ENCODE measurements at regions not wholly inside any gene's neighbourhood (a gene's known extent, or its start where the extent isn't known, plus 50 kb on each side); places are given as distances from the start of the nearest gene placed in this dataset.

DNA sequence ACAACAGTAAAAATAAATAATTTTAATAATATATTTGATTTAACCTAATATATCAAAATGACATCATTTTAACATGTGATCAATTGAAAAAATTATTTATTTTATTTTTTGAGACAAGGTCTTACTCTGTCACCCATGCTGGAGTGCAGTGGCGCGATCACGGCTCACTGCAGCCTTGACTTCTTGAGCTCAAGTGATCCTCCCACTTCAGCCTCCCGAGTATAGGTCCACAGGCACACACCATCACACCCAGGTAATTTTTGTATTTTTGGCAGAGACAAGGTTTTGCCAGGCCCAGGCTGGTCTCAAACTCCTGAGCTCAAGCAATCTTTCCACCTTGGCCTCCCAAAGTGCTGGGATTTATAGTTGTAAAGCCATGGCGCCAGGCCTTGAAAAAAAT is 126.7 kb upstream of the COPS8 start:
- no peak for DNase-seq (ENCODE audit: insufficient read length, low spot score, missing footprints)
- TF ChIP-seq, protein P1, sequence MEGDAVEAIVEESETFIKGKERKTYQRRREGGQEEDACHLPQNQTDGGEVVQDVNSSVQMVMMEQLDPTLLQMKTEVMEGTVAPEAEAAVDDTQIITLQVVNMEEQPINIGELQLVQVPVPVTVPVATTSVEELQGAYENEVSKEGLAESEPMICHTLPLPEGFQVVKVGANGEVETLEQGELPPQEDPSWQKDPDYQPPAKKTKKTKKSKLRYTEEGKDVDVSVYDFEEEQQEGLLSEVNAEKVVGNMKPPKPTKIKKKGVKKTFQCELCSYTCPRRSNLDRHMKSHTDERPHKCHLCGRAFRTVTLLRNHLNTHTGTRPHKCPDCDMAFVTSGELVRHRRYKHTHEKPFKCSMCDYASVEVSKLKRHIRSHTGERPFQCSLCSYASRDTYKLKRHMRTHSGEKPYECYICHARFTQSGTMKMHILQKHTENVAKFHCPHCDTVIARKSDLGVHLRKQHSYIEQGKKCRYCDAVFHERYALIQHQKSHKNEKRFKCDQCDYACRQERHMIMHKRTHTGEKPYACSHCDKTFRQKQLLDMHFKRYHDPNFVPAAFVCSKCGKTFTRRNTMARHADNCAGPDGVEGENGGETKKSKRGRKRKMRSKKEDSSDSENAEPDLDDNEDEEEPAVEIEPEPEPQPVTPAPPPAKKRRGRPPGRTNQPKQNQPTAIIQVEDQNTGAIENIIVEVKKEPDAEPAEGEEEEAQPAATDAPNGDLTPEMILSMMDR (IDR thresholded peaks at IDR 0.05; ENCODE audit: extremely low read depth, low read depth, low read length), result no peak
- H3K27me3 ChIP-seq (ENCODE audit: insufficient read depth, low read length), result no peaks in the 10 kb centered on the region
- H2AFZ ChIP-seq (ENCODE audit: low read length), result no peak overlapping the region
- H4K20me1 ChIP-seq (ENCODE audit: insufficient read depth, low read length), result no peaks in the 10 kb centered on the region
- H3K27ac ChIP-seq (ENCODE audit: low read depth, low read length), result no peak overlapping the region
- H3K36me3 ChIP-seq (ENCODE audit: insufficient read depth, low read length), result no peaks in the 10 kb centered on the region
- H3K4me1 ChIP-seq (ENCODE audit: insufficient read depth, low read length), result no peaks in the 10 kb centered on the region
- H3K4me3 ChIP-seq (ENCODE audit: insufficient read depth, low read length), result no peak overlapping the region
- no peak overlapping the region for H3K4me2 ChIP-seq (ENCODE audit: insufficient read depth, low read length)
- H3K79me2 ChIP-seq (ENCODE audit: insufficient read depth, low read length), result no peaks in the 10 kb centered on the region
- no peaks in the 10 kb centered on the region for H3K9me3 ChIP-seq (ENCODE audit: low read depth, low read length)

DNA sequence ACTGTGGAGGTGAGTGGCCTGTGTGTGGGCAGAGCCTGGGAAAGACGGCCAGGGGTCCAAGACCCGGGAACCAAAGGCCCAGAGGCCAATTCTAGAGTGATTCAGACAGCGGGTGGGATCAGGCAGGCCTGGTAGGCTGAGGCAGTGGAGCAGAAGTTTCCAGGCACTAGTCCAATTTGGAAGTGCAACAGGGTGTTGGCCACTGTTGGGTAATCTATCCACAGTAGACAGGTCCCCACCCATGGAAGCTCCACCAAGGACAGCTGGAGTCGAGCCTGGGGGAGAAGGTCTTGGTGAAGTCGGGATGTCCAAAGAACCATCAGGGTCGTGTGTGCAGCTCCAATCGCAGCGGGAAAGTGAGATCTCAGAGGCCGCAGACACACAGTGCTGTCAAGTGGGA is 125.8 kb upstream of the COPS8 start:
- TF ChIP-seq, protein P1 (IDR thresholded peaks at IDR 0.05; ENCODE audit: extremely low read depth, low read depth, low read length), result no peak
- DNase-seq (ENCODE audit: insufficient read length, low spot score, missing footprints), result no peak
- Histone ChIP-seq H3K4me1 (ENCODE audit: insufficient read depth, low read length) (no peaks in the 10 kb centered on the region), H3K4me2 (ENCODE audit: insufficient read depth, low read length) (no peak overlapping the region), H4K20me1 (ENCODE audit: insufficient read depth, low read length) (no peaks in the 10 kb centered on the region), H3K27me3 (ENCODE audit: insufficient read depth, low read length) (no peaks in the 10 kb centered on the region), H3K27ac (ENCODE audit: low read depth, low read length) (no peak overlapping the region), H3K9me3 (ENCODE audit: low read depth, low read length) (no peaks in the 10 kb centered on the region), H2AFZ (ENCODE audit: low read length) (no peak overlapping the region), H3K79me2 (ENCODE audit: insufficient read depth, low read length) (no peaks in the 10 kb centered on the region), H3K36me3 (ENCODE audit: insufficient read depth, low read length) (no peaks in the 10 kb centered on the region), H3K4me3 (ENCODE audit: insufficient read depth, low read length) (no peak overlapping the region)

DNA sequence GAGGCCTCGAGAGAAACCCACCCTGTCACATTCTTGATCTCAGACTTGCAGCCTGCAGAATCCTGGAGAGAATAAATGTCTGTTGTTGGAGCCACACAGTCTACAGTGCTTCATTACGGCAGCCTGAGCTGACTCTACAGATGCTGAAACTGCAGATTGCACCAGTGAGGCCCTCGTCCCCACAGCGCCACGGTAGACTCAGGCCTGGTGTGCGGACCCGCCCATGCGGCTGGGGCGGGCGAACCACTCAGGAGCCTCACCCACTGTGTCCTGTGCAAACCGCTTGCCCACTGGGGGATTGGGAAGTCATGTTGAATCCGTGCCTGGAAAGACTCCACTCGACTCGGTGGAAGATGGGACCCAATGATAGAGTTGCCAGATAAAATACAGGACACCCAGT is 125.2 kb upstream of the COPS8 start:
- Histone ChIP-seq H3K4me1 (ENCODE audit: insufficient read depth, low read length) (no peaks in the 10 kb centered on the region), H3K4me3 (ENCODE audit: insufficient read depth, low read length) (no peak overlapping the region), H3K27me3 (ENCODE audit: insufficient read depth, low read length) (no peaks in the 10 kb centered on the region), H2AFZ (ENCODE audit: low read length) (no peak overlapping the region), H3K9me3 (ENCODE audit: low read depth, low read length) (no peaks in the 10 kb centered on the region), H3K36me3 (ENCODE audit: insufficient read depth, low read length) (no peaks in the 10 kb centered on the region), H3K4me2 (ENCODE audit: insufficient read depth, low read length) (no peak overlapping the region), H4K20me1 (ENCODE audit: insufficient read depth, low read length) (no peaks in the 10 kb centered on the region), H3K27ac (ENCODE audit: low read depth, low read length) (no peak overlapping the region), H3K79me2 (ENCODE audit: insufficient read depth, low read length) (no peaks in the 10 kb centered on the region)
- TF ChIP-seq, protein P1 (IDR thresholded peaks at IDR 0.05; ENCODE audit: extremely low read depth, low read depth, low read length), result no peak
- DNase-seq (ENCODE audit: insufficient read length, low spot score, missing footprints), result no peak

DNA sequence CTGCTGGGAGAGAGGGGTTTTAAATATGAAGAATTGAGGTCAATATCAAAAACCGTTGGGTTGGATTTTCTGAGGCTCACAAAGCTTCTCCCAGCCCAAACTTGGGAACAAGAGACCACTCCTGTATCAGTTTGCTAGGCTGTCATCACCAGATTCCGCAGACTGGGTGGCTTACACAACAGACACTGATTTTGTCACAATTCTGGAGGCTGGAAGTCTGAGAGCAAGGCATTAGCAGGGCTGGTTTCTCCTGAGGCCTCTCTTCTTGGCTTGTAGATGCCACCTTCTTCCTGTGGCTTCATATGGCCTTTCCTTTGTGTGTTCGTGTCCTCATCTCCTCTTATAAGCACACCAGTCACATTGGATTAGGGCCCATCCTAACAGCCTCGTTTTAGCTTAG is 122.9 kb upstream of the COPS8 start:
- H3K9me3 ChIP-seq (ENCODE audit: low read depth, low read length), result no peaks in the 10 kb centered on the region
- H2AFZ ChIP-seq (ENCODE audit: low read length), result no peak overlapping the region
- no peaks in the 10 kb centered on the region for H3K27me3 ChIP-seq (ENCODE audit: insufficient read depth, low read length)
- H3K36me3 ChIP-seq (ENCODE audit: insufficient read depth, low read length), result no peaks in the 10 kb centered on the region
- no peak overlapping the region for H3K4me3 ChIP-seq (ENCODE audit: insufficient read depth, low read length)
- H3K4me2 ChIP-seq (ENCODE audit: insufficient read depth, low read length), result no peak overlapping the region
- TF ChIP-seq, protein P1 (IDR thresholded peaks at IDR 0.05; ENCODE audit: extremely low read depth, low read depth, low read length), result no peak
- DNase-seq (ENCODE audit: insufficient read length, low spot score, missing footprints), result no peak
- no peaks in the 10 kb centered on the region for H3K79me2 ChIP-seq (ENCODE audit: insufficient read depth, low read length)
- no peaks in the 10 kb centered on the region for H3K4me1 ChIP-seq (ENCODE audit: insufficient read depth, low read length)
- H3K27ac ChIP-seq (ENCODE audit: low read depth, low read length), result no peak overlapping the region
- H4K20me1 ChIP-seq (ENCODE audit: insufficient read depth, low read length), result no peaks in the 10 kb centered on the region
